PFSK-1 (cell line): ENCODE measurements at regions not wholly inside any gene's neighbourhood (a gene's known extent, or its start where the extent isn't known, plus 50 kb on each side); places are given as distances from the start of the nearest gene placed in this dataset.

Source experiments
- FOXP2 ChIP-seq: optimal IDR thresholded peaks from 2 replicates; pipeline ENCODE3; 2011; ENCODE audit warnings: borderline replicate concordance, control low read depth, inconsistent platforms; ENCODE audit not compliant: insufficient read depth; ENCODE audit errors: extremely low read length, extremely low read depth
- POLR2AphosphoS5 ChIP-seq: IDR thresholded peaks from 2 replicates; pipeline ENCODE4 v1.6.1; 2012; ENCODE audit warnings: low read depth, mild to moderate bottlenecking, control low read depth, low read length, moderate library complexity
- REST ChIP-seq, 2 experiments: IDR thresholded peaks; 2 replicates each; pipeline versions ENCODE4 v1.6.1 to v1.8.0; 2011 to 2012; ENCODE audit warnings: low read depth in 2 of 2, low read length in 2 of 2, control low read depth in 1 of 2, inconsistent platforms in 1 of 2, mild to moderate bottlenecking in 1 of 2, moderate library complexity in 1 of 2; ENCODE audit not compliant: insufficient read depth in 1 of 2
- TAF1 ChIP-seq: IDR thresholded peaks from 2 replicates; pipeline ENCODE4 v1.6.1; 2012; ENCODE audit warnings: low read length, control low read depth, borderline replicate concordance; ENCODE audit not compliant: insufficient read depth

GRCh38 chr13:78201411-78201810 lies 282.8 kb upstream of the EDNRB start:
- TF ChIP-seq REST (IDR thresholded peaks at IDR 0.05; ENCODE audit: insufficient read depth in 1 of 2, low read depth in 2 of 2, low read length in 2 of 2) (no peak), TAF1 (no peak), POLR2AphosphoS5 (no peak), FOXP2 (no peak)
